ENCODE measurements at regions not wholly inside any gene's neighbourhood (a gene's known extent, or its start where the extent isn't known, plus 50 kb on each side); places are given as distances from the start of the nearest gene placed in this dataset.

DNA sequence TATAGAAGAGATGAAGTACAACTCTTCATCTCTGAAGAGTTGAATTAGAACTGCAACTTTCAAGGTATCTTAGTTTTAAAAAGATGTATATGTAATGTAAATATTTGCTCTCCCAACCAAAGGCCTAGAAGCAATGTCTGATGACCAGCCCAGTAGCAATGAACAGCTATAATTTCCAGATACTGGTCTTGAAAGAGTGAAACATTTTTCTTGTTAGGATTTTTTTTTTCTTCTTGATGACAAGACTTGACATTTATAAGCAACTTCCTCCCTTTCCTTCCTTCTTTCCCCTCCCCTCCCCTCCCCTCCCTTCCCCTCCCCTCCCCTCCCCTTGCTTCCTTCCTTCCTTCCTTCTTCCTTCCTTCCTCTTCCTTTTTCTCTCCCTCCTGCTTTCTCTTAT, 423.4 kb downstream of the ZIC1 start:
- Mint-ChIP-seq H3K4me1 (no peaks in the 10 kb centered on the region), H3K27me3 (no peaks in the 10 kb centered on the region), H3K27ac (no peak overlapping the region), H3K4me3 (no peak overlapping the region), H3K36me3 (ENCODE audit: low read depth) (no peaks in the 10 kb centered on the region), H3K9me3 (ENCODE audit: low read depth) (peaks cover 2% of the 10 kb centered on the region)
- no peak for ATAC-seq
- intact Hi-C loops (cut with DNase I, micrococcal nuclease): no loop called here
- no peak for DNase-seq
- ChIA-PET CTCF (no interaction called here), POLR2A (no interaction called here)

DNA sequence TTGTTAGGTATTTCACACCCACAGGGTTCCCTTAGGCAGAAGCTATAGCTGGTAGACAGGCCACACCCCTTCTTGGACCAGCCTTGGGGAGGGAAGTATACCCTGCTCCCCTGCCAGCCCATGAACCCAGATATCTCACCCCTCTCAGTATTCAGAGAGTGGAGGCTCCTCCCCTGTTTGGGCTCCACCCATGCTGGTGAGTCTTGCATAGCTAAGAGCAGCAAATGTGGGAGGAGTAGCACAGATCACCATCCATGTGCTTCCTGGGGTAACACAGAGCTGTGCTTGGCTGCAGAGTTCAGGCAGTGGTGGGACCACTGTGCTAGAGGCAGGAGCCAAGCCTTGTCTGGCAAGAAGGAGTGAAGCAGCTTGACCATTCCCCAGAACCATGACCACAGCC, 427.2 kb downstream of the ZIC1 start:
- POLR2A ChIA-PET: no interaction called here
- CTCF ChIA-PET: no interaction called here
- H3K27me3 Mint-ChIP-seq: no peaks in the 10 kb centered on the region
- H3K4me1 Mint-ChIP-seq: no peaks in the 10 kb centered on the region
- ATAC-seq: no peak
- H3K27ac Mint-ChIP-seq: no peak overlapping the region
- intact Hi-C loops (cut with DNase I, micrococcal nuclease): no loop called here
- no peaks in the 10 kb centered on the region for H3K36me3 Mint-ChIP-seq (ENCODE audit: low read depth)
- DNase-seq: no peak
- peaks cover 2% of the 10 kb centered on the region for H3K9me3 Mint-ChIP-seq (ENCODE audit: low read depth)
- no peak overlapping the region for H3K4me3 Mint-ChIP-seq

DNA sequence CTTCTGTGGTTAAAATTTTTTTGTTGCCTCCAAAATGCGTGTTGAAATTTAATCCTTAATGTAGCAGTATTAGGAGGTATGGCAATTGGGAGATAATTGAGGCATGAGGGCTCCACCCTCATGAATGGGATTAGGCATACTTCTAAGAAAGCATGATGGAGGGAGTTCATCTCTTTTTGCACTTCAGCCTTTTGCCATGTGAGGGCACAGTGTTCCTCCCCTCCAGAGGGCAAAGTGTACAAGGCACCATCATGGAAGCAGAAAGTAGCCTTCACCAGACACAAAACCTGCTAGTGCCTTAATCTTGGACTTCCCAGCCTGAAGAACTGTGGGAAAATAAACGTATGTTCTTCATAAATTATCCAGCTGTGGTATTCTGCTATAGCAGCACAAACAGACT, 429.5 kb downstream of the ZIC1 start:
- intact Hi-C loops (cut with DNase I, micrococcal nuclease): no loop called here
- ATAC-seq (no peak), DNase-seq (no peak)
- no peak overlapping the region for H3K4me3 Mint-ChIP-seq
- H3K27ac Mint-ChIP-seq: no peak overlapping the region
- ChIA-PET POLR2A (no interaction called here), CTCF (no interaction called here)
- H3K9me3 Mint-ChIP-seq (ENCODE audit: low read depth): peaks cover 2% of the 10 kb centered on the region
- H3K4me1 Mint-ChIP-seq: no peaks in the 10 kb centered on the region
- no peaks in the 10 kb centered on the region for H3K36me3 Mint-ChIP-seq (ENCODE audit: low read depth)
- no peaks in the 10 kb centered on the region for H3K27me3 Mint-ChIP-seq

DNA sequence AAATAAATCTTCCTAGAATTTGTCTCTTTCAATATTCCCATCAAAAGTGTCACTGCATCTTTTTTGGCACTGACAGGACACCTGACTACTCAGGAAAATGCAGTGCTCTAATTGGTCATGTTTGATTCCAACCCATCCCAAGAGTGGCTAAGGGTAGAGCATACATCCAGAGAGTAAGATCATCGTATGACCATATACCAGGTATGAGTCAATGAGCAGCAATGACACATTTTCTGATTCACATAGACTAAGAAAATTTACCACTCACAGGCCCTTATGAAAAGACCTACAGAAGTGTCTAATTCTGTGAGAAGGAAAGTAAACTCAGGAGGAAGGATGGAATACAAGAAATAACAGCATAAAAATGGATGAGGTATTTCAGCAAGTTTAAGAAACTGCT, 434.2 kb downstream of the ZIC1 start:
- intact Hi-C loops (cut with DNase I, micrococcal nuclease): no loop called here
- no peak for ATAC-seq
- CTCF ChIA-PET: no interaction called here
- Mint-ChIP-seq H3K4me3 (no peak overlapping the region), H3K4me1 (no peaks in the 10 kb centered on the region), H3K27ac (no peak overlapping the region), H3K36me3 (ENCODE audit: low read depth) (no peaks in the 10 kb centered on the region), H3K9me3 (ENCODE audit: low read depth) (no peaks in the 10 kb centered on the region), H3K27me3 (no peaks in the 10 kb centered on the region)
- no peak for DNase-seq
- POLR2A ChIA-PET: no interaction called here

DNA sequence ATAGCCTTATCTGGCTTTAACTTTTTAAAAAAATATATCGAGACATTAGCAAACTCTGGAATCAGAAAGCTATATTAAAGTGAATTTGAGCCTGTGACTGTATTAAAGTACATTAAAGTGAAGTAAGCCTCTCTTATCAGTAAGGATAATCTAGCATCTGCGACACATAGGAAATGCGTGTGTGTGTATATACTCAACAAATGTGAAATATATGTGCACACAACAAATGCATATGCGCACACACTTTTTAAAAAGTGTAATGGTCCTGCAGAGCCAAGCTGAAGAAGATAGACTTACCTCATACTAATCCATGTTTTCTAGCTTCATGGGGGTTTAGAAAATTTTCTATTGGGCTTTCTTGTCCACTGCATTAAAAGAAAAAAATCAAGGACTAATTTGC, 437.1 kb downstream of the ZIC1 start:
- no peaks in the 10 kb centered on the region for H3K9me3 Mint-ChIP-seq (ENCODE audit: low read depth)
- intact Hi-C loops (cut with DNase I, micrococcal nuclease): no loop called here
- no peak for ATAC-seq
- no peaks in the 10 kb centered on the region for H3K36me3 Mint-ChIP-seq (ENCODE audit: low read depth)
- ChIA-PET CTCF (no interaction called here), POLR2A (no interaction called here)
- no peak for DNase-seq
- H3K4me3 Mint-ChIP-seq: no peak overlapping the region
- no peaks in the 10 kb centered on the region for H3K27me3 Mint-ChIP-seq
- no peaks in the 10 kb centered on the region for H3K4me1 Mint-ChIP-seq
- no peak overlapping the region for H3K27ac Mint-ChIP-seq

GRCh38 chr3:147846854-147847478, 437.8 kb downstream of the ZIC1 start:
- Mint-ChIP-seq H3K4me1 (no peaks in the 10 kb centered on the region), H3K36me3 (ENCODE audit: low read depth) (no peaks in the 10 kb centered on the region), H3K27ac (no peak overlapping the region), H3K9me3 (ENCODE audit: low read depth) (no peaks in the 10 kb centered on the region), H3K27me3 (no peaks in the 10 kb centered on the region), H3K4me3 (no peak overlapping the region)
- POLR2A ChIA-PET: no interaction called here
- CTCF ChIA-PET: no interaction called here
- no peak for DNase-seq
- intact Hi-C loops (cut with DNase I, micrococcal nuclease): no loop called here
- no peak for ATAC-seq

- ChIA-PET POLR2A (no interaction called here), CTCF (no interaction called here)
- no peak overlapping the region for H3K27ac Mint-ChIP-seq
- no peak for ATAC-seq
- no peaks in the 10 kb centered on the region for H3K36me3 Mint-ChIP-seq (ENCODE audit: low read depth)
- H3K27me3 Mint-ChIP-seq: no peaks in the 10 kb centered on the region
- H3K9me3 Mint-ChIP-seq (ENCODE audit: low read depth): no peaks in the 10 kb centered on the region
- H3K4me1 Mint-ChIP-seq: no peaks in the 10 kb centered on the region
- intact Hi-C loops (cut with DNase I, micrococcal nuclease): no loop called here
- no peak overlapping the region for H3K4me3 Mint-ChIP-seq
- no peak for DNase-seq
Measured at GRCh38 chr3:147851062-147851461, 441.9 kb downstream of the ZIC1 start.

DNA sequence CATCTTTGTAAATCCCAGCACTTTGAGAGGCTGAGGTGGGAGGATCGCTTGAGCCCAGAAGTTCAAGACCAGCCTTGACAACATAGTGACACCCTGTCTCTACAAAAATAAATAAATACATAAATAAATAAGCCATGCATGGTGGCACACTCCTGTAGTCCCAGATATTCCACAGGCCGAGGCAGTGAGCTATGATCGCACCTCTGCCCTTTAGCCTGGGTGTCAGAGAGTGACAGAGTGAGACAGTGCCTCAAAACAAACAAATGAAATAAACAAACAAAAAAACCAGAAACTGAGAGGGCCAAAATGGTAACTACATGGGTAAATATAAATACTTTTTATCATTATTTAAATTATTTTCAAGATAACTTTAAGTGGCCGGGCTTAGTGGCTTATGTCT, 445.4 kb downstream of the ZIC1 start:
- no peak for DNase-seq
- no peaks in the 10 kb centered on the region for H3K4me1 Mint-ChIP-seq
- ATAC-seq: no peak
- no peak overlapping the region for H3K27ac Mint-ChIP-seq
- no peak overlapping the region for H3K4me3 Mint-ChIP-seq
- no peaks in the 10 kb centered on the region for H3K27me3 Mint-ChIP-seq
- intact Hi-C loops (cut with DNase I, micrococcal nuclease): no loop called here
- no peaks in the 10 kb centered on the region for H3K36me3 Mint-ChIP-seq (ENCODE audit: low read depth)
- POLR2A ChIA-PET: no interaction called here
- H3K9me3 Mint-ChIP-seq (ENCODE audit: low read depth): no peaks in the 10 kb centered on the region
- CTCF ChIA-PET: no interaction called here

DNA sequence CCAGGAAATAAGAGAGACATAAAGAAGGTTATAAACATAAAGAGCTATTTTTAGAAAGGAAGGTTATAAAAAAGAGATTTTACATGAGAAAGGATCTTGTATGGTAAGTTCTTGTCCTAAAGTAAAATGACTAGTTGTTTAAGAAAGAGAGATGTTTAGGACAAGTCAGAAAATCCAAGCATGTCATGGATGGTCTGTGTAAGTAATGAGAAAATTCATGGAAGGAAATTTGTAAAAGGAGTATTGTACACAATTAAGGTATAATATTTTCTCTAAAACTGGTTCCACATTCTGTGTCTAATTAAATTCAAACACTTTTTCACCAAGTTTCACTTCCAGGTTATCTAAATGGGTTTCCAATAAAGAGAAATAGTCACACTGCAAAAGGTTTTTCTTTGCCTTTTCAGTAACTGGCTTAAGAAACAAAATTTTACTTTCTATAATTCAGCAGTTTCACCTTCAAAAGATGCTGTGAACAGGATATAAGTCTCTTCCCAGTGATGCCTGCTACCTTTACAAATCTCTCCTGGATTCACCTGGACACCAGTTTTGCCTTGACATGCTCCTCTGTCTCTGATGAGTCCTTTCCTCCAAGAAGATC, 455.7 kb downstream of the ZIC1 start:
- Mint-ChIP-seq H3K4me1 (no peaks in the 10 kb centered on the region), H3K9me3 (ENCODE audit: low read depth) (peaks cover 18% of the 10 kb centered on the region), H3K27ac (no peak overlapping the region), H3K4me3 (no peak overlapping the region), H3K27me3 (no peaks in the 10 kb centered on the region), H3K36me3 (ENCODE audit: low read depth) (no peaks in the 10 kb centered on the region)
- intact Hi-C loops (cut with DNase I, micrococcal nuclease): no loop called here
- ATAC-seq (no peak), DNase-seq (no peak)
- ChIA-PET POLR2A (no interaction called here), CTCF (no interaction called here)

DNA sequence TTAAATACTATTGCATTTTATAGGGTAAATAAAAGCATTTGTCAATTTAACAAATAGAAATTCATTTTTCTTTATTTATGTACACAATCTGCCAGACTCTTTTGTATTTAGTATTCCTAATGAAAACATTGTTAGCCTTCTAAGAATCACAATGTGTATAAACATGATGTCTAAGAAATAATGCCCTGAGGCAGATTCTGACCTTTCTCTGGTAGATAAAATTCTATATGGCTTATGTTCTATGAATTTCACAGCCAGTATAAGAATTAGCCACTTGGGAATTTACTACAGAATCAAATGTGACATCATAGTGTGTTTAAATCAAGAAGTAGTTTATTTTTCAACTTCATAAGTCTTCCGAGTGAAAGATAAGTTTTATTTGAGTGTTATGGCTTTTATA, 457.4 kb downstream of the ZIC1 start:
- DNase-seq (no peak), ATAC-seq (no peak)
- H3K36me3 Mint-ChIP-seq (ENCODE audit: low read depth): no peaks in the 10 kb centered on the region
- ChIA-PET POLR2A (no interaction called here), CTCF (no interaction called here)
- H3K27me3 Mint-ChIP-seq: no peaks in the 10 kb centered on the region
- no peaks in the 10 kb centered on the region for H3K4me1 Mint-ChIP-seq
- intact Hi-C loops (cut with DNase I, micrococcal nuclease): no loop called here
- no peak overlapping the region for H3K27ac Mint-ChIP-seq
- H3K9me3 Mint-ChIP-seq (ENCODE audit: low read depth): peaks cover 18% of the 10 kb centered on the region
- H3K4me3 Mint-ChIP-seq: no peak overlapping the region

GRCh38 chr3:147872568-147872967, 463.4 kb downstream of the ZIC1 start:
- no peak for DNase-seq
- ChIA-PET POLR2A (no interaction called here), CTCF (no interaction called here)
- Mint-ChIP-seq H3K9me3 (ENCODE audit: low read depth) (peaks cover 5% of the 10 kb centered on the region), H3K4me1 (no peaks in the 10 kb centered on the region), H3K27ac (no peak overlapping the region), H3K4me3 (no peak overlapping the region), H3K27me3 (no peaks in the 10 kb centered on the region), H3K36me3 (ENCODE audit: low read depth) (no peaks in the 10 kb centered on the region)
- intact Hi-C loops (cut with DNase I, micrococcal nuclease): no loop called here
- ATAC-seq: no peak

- CTCF ChIA-PET: no interaction called here
- no peaks in the 10 kb centered on the region for H3K27me3 Mint-ChIP-seq
- ATAC-seq: no peak
- peaks cover 5% of the 10 kb centered on the region for H3K9me3 Mint-ChIP-seq (ENCODE audit: low read depth)
- H3K36me3 Mint-ChIP-seq (ENCODE audit: low read depth): no peaks in the 10 kb centered on the region
- no peak overlapping the region for H3K27ac Mint-ChIP-seq
- DNase-seq: no peak
- POLR2A ChIA-PET: no interaction called here
- intact Hi-C loops (cut with DNase I, micrococcal nuclease): no loop called here
- H3K4me1 Mint-ChIP-seq: no peaks in the 10 kb centered on the region
- H3K4me3 Mint-ChIP-seq: no peak overlapping the region
Measured at GRCh38 chr3:147875498-147875897, 466.3 kb downstream of the ZIC1 start.

- CTCF ChIA-PET: no interaction called here
- no peaks in the 10 kb centered on the region for H3K27me3 Mint-ChIP-seq
- H3K36me3 Mint-ChIP-seq (ENCODE audit: low read depth): no peaks in the 10 kb centered on the region
Measured at GRCh38 chr3:147881933-147882332, 472.8 kb downstream of the ZIC1 start.

More at GRCh38 chr3:147881933-147882332, 472.8 kb downstream of the ZIC1 start:
- ATAC-seq (no peak), DNase-seq (no peak)
- H3K4me1 Mint-ChIP-seq: no peaks in the 10 kb centered on the region
- H3K4me3 Mint-ChIP-seq: no peak overlapping the region
- peaks cover 11% of the 10 kb centered on the region for H3K9me3 Mint-ChIP-seq (ENCODE audit: low read depth)
- intact Hi-C loops (cut with DNase I, micrococcal nuclease): no loop called here
- POLR2A ChIA-PET: no interaction called here
- H3K27ac Mint-ChIP-seq: no peak overlapping the region

Data from activated CD4-positive, alpha-beta T cell treated with anti-CD3 and anti-CD28 coated beads for 36 hours (primary cell).